ENCODE measurements at regions not wholly inside any gene's neighbourhood (a gene's known extent, or its start where the extent isn't known, plus 50 kb on each side); places are given as distances from the start of the nearest gene placed in this dataset.

DNA sequence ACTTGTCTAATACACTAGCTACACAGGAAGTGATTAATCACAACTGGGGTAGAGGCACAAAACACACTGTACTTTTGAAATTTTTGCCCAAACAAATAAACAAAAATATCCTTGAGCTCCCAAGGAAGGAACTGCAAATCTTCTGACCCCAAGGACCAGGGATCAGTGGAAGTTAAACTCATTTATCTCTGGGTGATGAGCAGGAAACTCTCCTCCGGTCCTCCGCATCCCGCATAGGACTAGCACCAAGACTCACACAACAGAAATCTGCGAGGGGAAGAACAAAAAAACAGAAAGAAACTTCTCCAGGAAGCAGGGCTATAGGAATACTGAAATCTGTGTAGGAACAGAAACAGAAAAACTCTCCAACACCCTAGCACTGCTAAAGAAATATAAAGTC, 650.3 kb downstream of the DCDC2C start:
- H3K27me3 ChIP-seq = no peaks in the 10 kb centered on the region
- WGBS = 83% methylated on average over 4 of the region's 4 CpGs
- TF ChIP-seq EP300 (IDR thresholded peaks at IDR 0.05) = no peak
- TF ChIP-seq POLR2A (IDR thresholded peaks at IDR 0.05; ENCODE audit: low read depth) = no peak
- TF ChIP-seq POLR2AphosphoS5 (IDR thresholded peaks at IDR 0.05) = no peak
- TF ChIP-seq, protein P1, sequence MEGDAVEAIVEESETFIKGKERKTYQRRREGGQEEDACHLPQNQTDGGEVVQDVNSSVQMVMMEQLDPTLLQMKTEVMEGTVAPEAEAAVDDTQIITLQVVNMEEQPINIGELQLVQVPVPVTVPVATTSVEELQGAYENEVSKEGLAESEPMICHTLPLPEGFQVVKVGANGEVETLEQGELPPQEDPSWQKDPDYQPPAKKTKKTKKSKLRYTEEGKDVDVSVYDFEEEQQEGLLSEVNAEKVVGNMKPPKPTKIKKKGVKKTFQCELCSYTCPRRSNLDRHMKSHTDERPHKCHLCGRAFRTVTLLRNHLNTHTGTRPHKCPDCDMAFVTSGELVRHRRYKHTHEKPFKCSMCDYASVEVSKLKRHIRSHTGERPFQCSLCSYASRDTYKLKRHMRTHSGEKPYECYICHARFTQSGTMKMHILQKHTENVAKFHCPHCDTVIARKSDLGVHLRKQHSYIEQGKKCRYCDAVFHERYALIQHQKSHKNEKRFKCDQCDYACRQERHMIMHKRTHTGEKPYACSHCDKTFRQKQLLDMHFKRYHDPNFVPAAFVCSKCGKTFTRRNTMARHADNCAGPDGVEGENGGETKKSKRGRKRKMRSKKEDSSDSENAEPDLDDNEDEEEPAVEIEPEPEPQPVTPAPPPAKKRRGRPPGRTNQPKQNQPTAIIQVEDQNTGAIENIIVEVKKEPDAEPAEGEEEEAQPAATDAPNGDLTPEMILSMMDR (IDR thresholded peaks at IDR 0.05) = no peak
- DNase-seq (ENCODE audit: extremely low spot score) = no peak
- no peak overlapping the region for H3K4me3 ChIP-seq
- no peaks in the 10 kb centered on the region for H3K4me1 ChIP-seq
- intact Hi-C loops (cut with DNase I) = no loop called here
- no peaks in the 10 kb centered on the region for H3K36me3 ChIP-seq
- H3K9me3 ChIP-seq = no peaks in the 10 kb centered on the region
- H3K27ac ChIP-seq (replicated peaks in 1 of 4) = no peak overlapping the region

DNA sequence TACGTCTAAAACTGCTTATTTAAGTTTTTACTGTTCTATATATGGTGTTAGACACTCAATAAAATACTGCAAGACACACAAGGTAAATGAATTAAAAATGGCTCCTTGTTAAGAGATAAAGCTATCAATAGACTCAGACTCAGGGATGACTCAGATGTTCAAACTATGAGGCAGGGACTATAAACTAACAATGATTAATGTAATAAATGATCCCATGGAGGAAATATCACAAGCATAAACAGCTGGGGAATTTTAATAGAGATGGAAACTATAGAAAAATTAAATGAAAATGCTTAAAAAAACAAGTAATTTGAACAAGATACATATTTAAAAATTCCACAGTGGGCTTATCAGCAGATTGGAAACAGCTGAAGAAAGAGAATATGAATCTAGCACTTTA, 650.8 kb downstream of the DCDC2C start:
- DNase-seq (ENCODE audit: extremely low spot score) = no peak
- Histone ChIP-seq H3K27ac (replicated peaks in 1 of 4) (no peak overlapping the region), H3K9me3 (no peaks in the 10 kb centered on the region), H3K36me3 (no peaks in the 10 kb centered on the region), H3K27me3 (no peaks in the 10 kb centered on the region), H3K4me3 (no peak overlapping the region), H3K4me1 (no peaks in the 10 kb centered on the region)
- intact Hi-C loops (cut with DNase I) = no loop called here
- TF ChIP-seq POLR2AphosphoS5 (IDR thresholded peaks at IDR 0.05) = no peak
- TF ChIP-seq POLR2A (IDR thresholded peaks at IDR 0.05; ENCODE audit: low read depth) = no peak
- no peak for TF ChIP-seq EP300 (IDR thresholded peaks at IDR 0.05)
- TF ChIP-seq, protein P1 (IDR thresholded peaks at IDR 0.05) = no peak
- 57% methylated on average over 1 of the region's 1 CpG for WGBS

DNA sequence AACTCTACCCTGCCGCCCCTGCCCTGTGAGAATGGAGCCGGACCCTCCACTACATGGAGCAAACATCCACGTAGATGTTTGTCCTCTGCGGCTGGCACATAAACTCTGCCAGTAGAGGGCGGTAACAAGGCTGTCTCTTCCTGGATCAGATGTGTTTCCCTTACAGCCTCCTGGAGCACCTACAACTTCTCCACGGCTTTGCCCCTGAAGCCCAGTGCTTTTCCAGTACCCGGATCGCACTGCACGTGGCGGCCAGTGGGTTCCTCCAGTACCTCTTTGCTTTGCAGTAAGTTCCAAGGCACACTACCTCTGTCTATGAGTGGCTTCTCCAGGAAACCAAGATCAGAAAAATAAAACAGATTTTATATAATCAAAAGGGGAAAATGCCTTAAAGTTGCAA, 651.3 kb downstream of the DCDC2C start:
- intact Hi-C loops (cut with DNase I) = no loop called here
- no peak for TF ChIP-seq POLR2AphosphoS5 (IDR thresholded peaks at IDR 0.05)
- TF ChIP-seq, protein P1 (IDR thresholded peaks at IDR 0.05) = no peak
- no peak for TF ChIP-seq EP300 (IDR thresholded peaks at IDR 0.05)
- TF ChIP-seq POLR2A (IDR thresholded peaks at IDR 0.05; ENCODE audit: low read depth) = no peak
- DNase-seq (ENCODE audit: extremely low spot score) = no peak
- WGBS = 72% methylated on average over 10 of the region's 10 CpGs
- Histone ChIP-seq H3K4me1 (no peaks in the 10 kb centered on the region), H3K27ac (replicated peaks in 1 of 4) (no peak overlapping the region), H3K9me3 (no peaks in the 10 kb centered on the region), H3K27me3 (no peaks in the 10 kb centered on the region), H3K36me3 (no peaks in the 10 kb centered on the region), H3K4me3 (no peak overlapping the region)

DNA sequence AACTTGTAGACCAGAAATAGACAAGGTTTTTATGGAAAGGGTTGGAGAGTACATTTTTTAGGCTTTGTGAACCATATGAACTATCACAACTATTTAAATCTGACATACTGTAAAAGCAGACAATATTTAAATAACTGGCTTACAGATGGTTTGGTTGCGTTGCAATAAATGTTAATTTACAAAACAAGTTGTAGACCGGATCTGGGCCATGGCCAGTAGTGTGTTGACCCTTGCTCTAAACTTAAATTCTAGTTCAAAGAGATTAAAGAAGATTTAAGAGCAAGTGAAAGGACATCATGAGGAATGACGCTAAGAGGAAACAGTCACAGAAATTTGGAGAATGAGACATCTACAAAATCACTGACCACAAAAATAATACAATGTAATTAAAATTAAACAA, 652.7 kb downstream of the DCDC2C start:
- WGBS = 81% methylated on average over 3 of the region's 3 CpGs
- Histone ChIP-seq H3K27ac (replicated peaks in 1 of 4) (no peak overlapping the region), H3K9me3 (no peaks in the 10 kb centered on the region), H3K4me3 (no peak overlapping the region), H3K4me1 (no peaks in the 10 kb centered on the region), H3K27me3 (no peaks in the 10 kb centered on the region), H3K36me3 (no peaks in the 10 kb centered on the region)
- DNase-seq (ENCODE audit: extremely low spot score) = no peak
- TF ChIP-seq EP300 (IDR thresholded peaks at IDR 0.05) (no peak), POLR2A (IDR thresholded peaks at IDR 0.05; ENCODE audit: low read depth) (no peak), POLR2AphosphoS5 (IDR thresholded peaks at IDR 0.05) (no peak)
- TF ChIP-seq, protein P1 (IDR thresholded peaks at IDR 0.05) = no peak
- intact Hi-C loops (cut with DNase I) = no loop called here

DNA sequence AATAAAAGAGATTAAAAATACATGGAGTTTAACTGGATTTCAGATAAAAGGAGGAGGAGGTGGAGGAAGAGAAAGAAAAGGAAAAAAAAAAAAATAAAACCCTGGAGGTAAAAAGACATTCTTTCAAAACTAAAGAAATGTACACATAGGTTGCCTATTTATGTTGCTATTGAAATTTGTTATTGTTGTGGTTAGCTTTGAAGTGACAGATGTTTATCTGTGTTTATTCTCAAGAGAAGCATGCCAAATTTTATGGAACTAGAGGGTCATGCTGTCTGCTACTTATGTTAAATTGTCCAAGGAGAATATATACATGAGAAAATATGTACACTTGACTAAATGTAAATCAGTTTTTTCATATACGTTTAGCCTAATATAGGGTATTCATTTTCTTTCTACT, 653.2 kb downstream of the DCDC2C start:
- no peak overlapping the region for H3K4me3 ChIP-seq
- no peaks in the 10 kb centered on the region for H3K4me1 ChIP-seq
- no peak for TF ChIP-seq EP300 (IDR thresholded peaks at IDR 0.05)
- TF ChIP-seq, protein P1 (IDR thresholded peaks at IDR 0.05) = no peak
- H3K9me3 ChIP-seq = no peaks in the 10 kb centered on the region
- no peaks in the 10 kb centered on the region for H3K36me3 ChIP-seq
- H3K27ac ChIP-seq (replicated peaks in 1 of 4) = no peak overlapping the region
- DNase-seq (ENCODE audit: extremely low spot score) = no peak
- no peaks in the 10 kb centered on the region for H3K27me3 ChIP-seq
- 49% methylated on average over 1 of the region's 1 CpG for WGBS
- intact Hi-C loops (cut with DNase I) = no loop called here
